Liver (tissue), 3 donors: ENCODE measurements at regions not wholly inside any gene's neighbourhood (a gene's known extent, or its start where the extent isn't known, plus 50 kb on each side); places are given as distances from the start of the nearest gene placed in this dataset.

Experiments used
- CTCF ChIP-seq: fragments of 150-350 bp; IDR thresholded peaks from 2 replicates; pipeline ENCODE4 v1.5.1; 2017; ENCODE audit warnings: improper control_type of control experiment, low read depth, low read length; ENCODE audit not compliant: missing input control
- FOXA1 ChIP-seq: IDR thresholded peaks from 2 replicates; pipeline ENCODE4 v1.6.1; 2016; ENCODE audit warnings: antibody characterized with exemption
- GABPA ChIP-seq, 2 donors: IDR thresholded peaks in 1 of 2; conservative IDR thresholded peaks in 1 of 2; 2 replicates each; pipeline ENCODE4 v1.6.1; 2016; ENCODE audit warnings: antibody characterized with exemption in 2 of 2, mild to moderate bottlenecking in 1 of 2, moderate library complexity in 1 of 2
- HNF4G ChIP-seq: IDR thresholded peaks from 2 replicates; pipeline ENCODE4 v1.6.1; 2016; ENCODE audit warnings: antibody characterized with exemption
- JUND ChIP-seq, 2 donors: IDR thresholded peaks; 2 replicates each; pipeline ENCODE4 v1.6.1; 2016; ENCODE audit warnings: antibody characterized with exemption in 2 of 2
- MAX ChIP-seq: IDR thresholded peaks from 2 replicates; pipeline ENCODE4 v1.6.1; 2016; ENCODE audit warnings: antibody characterized with exemption
- RAD21 ChIP-seq, 2 donors: IDR thresholded peaks; 2 replicates each; pipeline ENCODE4 v1.6.1; 2016; ENCODE audit warnings: antibody characterized with exemption in 2 of 2, mild to moderate bottlenecking in 2 of 2
- REST ChIP-seq: IDR thresholded peaks from 2 replicates; pipeline ENCODE4 v1.6.1; 2016; ENCODE audit warnings: antibody characterized with exemption, mild to moderate bottlenecking
- SP1 ChIP-seq: IDR thresholded peaks from 2 replicates; pipeline ENCODE4 v1.6.1; 2018; ENCODE audit warnings: antibody characterized with exemption, mild to moderate bottlenecking
- YY1 ChIP-seq: IDR thresholded peaks from 2 replicates; pipeline ENCODE4 v1.6.1; 2016; ENCODE audit warnings: antibody characterized with exemption, mild to moderate bottlenecking
- ZBTB33 ChIP-seq: IDR thresholded peaks from 2 replicates; pipeline ENCODE4 v1.6.1; 2016; ENCODE audit warnings: antibody characterized with exemption
- donor health status: healthy.
- donor health status: healthy.

GRCh38 chr16:8493972-8494371, 96.3 kb downstream of the TMEM114 start:
- TF ChIP-seq CTCF (no peak), GABPA (IDR thresholded peaks at IDR 0.05 in 1 of 2, conservative IDR thresholded peaks at IDR 0.05 in 1 of 2) (no peak), MAX (no peak), REST (no peak), FOXA1 (no peak), YY1 (no peak), ZBTB33 (no peak), SP1 (no peak), JUND (IDR thresholded peaks at IDR 0.05) (no peak), HNF4G (no peak), RAD21 (IDR thresholded peaks at IDR 0.05) (peak in 1 of 2 donors; percentile 8)
